ENCODE measurements at regions not wholly inside any gene's neighbourhood (a gene's known extent, or its start where the extent isn't known, plus 50 kb on each side); places are given as distances from the start of the nearest gene placed in this dataset. TPM values are rescaled to one million over a fixed set of nuclear protein-coding genes. Genes with fewer than 3 reads are reported as not detected.

DNA sequence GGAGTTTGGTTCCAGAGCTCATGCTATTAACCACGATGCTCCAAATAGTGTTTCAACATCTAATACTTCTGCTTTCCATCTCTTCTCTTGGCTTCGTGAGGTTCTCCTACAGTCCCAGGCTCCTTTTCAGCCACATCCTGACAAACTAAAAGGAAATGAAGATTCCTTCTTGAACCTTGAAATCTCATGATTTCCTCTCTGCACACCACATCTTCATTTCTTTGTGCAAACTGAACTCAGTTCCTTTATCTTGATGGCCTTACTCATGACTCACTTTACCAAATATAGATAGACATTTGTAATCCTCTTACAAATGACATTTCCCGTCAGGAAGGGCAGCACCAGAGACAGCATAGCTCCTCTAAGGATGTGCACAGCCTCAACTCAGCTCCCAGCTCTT is 50.0 kb upstream of the ITGA4 start:
- TF ChIP-seq, protein P1, sequence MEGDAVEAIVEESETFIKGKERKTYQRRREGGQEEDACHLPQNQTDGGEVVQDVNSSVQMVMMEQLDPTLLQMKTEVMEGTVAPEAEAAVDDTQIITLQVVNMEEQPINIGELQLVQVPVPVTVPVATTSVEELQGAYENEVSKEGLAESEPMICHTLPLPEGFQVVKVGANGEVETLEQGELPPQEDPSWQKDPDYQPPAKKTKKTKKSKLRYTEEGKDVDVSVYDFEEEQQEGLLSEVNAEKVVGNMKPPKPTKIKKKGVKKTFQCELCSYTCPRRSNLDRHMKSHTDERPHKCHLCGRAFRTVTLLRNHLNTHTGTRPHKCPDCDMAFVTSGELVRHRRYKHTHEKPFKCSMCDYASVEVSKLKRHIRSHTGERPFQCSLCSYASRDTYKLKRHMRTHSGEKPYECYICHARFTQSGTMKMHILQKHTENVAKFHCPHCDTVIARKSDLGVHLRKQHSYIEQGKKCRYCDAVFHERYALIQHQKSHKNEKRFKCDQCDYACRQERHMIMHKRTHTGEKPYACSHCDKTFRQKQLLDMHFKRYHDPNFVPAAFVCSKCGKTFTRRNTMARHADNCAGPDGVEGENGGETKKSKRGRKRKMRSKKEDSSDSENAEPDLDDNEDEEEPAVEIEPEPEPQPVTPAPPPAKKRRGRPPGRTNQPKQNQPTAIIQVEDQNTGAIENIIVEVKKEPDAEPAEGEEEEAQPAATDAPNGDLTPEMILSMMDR (IDR thresholded peaks at IDR 0.05; ENCODE audit: insufficient read depth, low read length): no peak
- DNase-seq (ENCODE audit: low read depth): no peak
- H3K4me3 ChIP-seq (ENCODE audit: low read depth, low read length): no peak overlapping the region

Small RNA genes in the stretch of these regions (small RNA-seq; reads per million reads assigned to genes)
- not detected for gene MIR4437
